Peyer's patch (tissue), 4 donors: ENCODE measurements at regions not wholly inside any gene's neighbourhood (a gene's known extent, or its start where the extent isn't known, plus 50 kb on each side); places are given as distances from the start of the nearest gene placed in this dataset.

ENCODE experiments used
- POLR2A ChIP-seq, 2 donors: fragments of 450-650 bp; IDR thresholded peaks; one replicate each; pipeline ENCODE4 v1.5.1; 2017; ENCODE audit warnings: antibody characterized with exemption in 2 of 2, mild to moderate bottlenecking in 2 of 2, moderate library complexity in 2 of 2
- TF ChIP-seq, protein P1 (sequence below), 6 experiments: fragments of 450-650 bp in 4 of 6; fragments of 200-600 bp in 2 of 6; sonication (generic) in 1 of 6; IDR thresholded peaks; one replicate each; pipeline ENCODE4 v1.5.1; 2017 to 2019; ENCODE audit warnings: antibody characterized with exemption in 6 of 6, mild to moderate bottlenecking in 3 of 6, moderate library complexity in 1 of 6

DNA sequence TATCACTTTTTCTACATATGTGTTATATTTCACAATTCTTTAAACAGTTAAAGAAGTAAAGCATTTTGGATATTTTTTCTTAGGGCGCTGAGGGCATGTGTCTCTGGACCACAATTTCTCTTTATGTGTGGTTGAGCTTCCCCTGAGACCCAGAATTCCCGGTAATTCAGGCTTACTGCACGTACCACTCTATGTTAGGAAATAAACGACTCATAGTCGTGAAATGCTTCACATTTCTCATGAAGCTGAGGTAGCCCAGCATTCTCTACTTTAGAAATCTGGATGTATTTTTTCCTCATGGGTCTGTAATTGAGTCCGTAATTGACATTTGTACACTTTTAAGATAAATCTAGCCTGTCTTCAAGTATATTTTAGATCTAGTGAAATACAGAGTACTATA, 170.6 kb downstream of the FZD1 start:
- TF ChIP-seq, protein P1, sequence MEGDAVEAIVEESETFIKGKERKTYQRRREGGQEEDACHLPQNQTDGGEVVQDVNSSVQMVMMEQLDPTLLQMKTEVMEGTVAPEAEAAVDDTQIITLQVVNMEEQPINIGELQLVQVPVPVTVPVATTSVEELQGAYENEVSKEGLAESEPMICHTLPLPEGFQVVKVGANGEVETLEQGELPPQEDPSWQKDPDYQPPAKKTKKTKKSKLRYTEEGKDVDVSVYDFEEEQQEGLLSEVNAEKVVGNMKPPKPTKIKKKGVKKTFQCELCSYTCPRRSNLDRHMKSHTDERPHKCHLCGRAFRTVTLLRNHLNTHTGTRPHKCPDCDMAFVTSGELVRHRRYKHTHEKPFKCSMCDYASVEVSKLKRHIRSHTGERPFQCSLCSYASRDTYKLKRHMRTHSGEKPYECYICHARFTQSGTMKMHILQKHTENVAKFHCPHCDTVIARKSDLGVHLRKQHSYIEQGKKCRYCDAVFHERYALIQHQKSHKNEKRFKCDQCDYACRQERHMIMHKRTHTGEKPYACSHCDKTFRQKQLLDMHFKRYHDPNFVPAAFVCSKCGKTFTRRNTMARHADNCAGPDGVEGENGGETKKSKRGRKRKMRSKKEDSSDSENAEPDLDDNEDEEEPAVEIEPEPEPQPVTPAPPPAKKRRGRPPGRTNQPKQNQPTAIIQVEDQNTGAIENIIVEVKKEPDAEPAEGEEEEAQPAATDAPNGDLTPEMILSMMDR (IDR thresholded peaks at IDR 0.05): no peak
- no peak for TF ChIP-seq POLR2A (IDR thresholded peaks at IDR 0.05)
